Liver (tissue), 8 donors: ENCODE measurements at regions not wholly inside any gene's neighbourhood (a gene's known extent, or its start where the extent isn't known, plus 50 kb on each side); places are given as distances from the start of the nearest gene placed in this dataset.

Source experiments
- DNase-seq: peaks from one replicate; pipeline ENCODE4 v3.0.0-alpha.2; 2017; ENCODE audit warnings: low spot score
- H3K27ac ChIP-seq, 2 donors: one replicate each; pipeline ENCODE4 v1.7.0; 2013; ENCODE audit warnings: inconsistent platforms in 2 of 2, low read length in 2 of 2, control low read depth in 1 of 2, low read depth in 1 of 2, mild to moderate bottlenecking in 1 of 2
- H3K27me3 ChIP-seq, 4 donors: one replicate each; pipeline versions ENCODE4 v1.6.1 to v1.7.0; 2013; ENCODE audit warnings: low read length in 3 of 4, inconsistent platforms in 1 of 4, mild to moderate bottlenecking in 1 of 4, moderate library complexity in 1 of 4; ENCODE audit not compliant: control insufficient read depth in 4 of 4, insufficient read depth in 4 of 4
- H3K36me3 ChIP-seq, 4 donors: one replicate each; pipeline versions ENCODE4 v1.6.1 to v1.7.0; 2013; ENCODE audit warnings: low read length in 3 of 4, mild to moderate bottlenecking in 3 of 4, low read depth in 1 of 4, moderate library complexity in 1 of 4; ENCODE audit not compliant: control insufficient read depth in 4 of 4, insufficient read depth in 3 of 4
- H3K4me1 ChIP-seq, 4 donors: one replicate each; pipeline versions ENCODE4 v1.6.1 to v1.7.0; 2013; ENCODE audit warnings: low read length in 3 of 4, mild to moderate bottlenecking in 3 of 4, moderate library complexity in 1 of 4; ENCODE audit not compliant: control insufficient read depth in 4 of 4, insufficient read depth in 4 of 4
- H3K4me3 ChIP-seq, 3 donors: one replicate each; pipeline versions ENCODE4 v1.6.1 to v1.7.0; 2013; ENCODE audit warnings: low read length in 3 of 3, control low read depth in 1 of 3, low read depth in 1 of 3, mild to moderate bottlenecking in 1 of 3
- H3K9ac ChIP-seq, 2 donors: one replicate each; pipeline ENCODE4 v1.7.0; 2013; ENCODE audit warnings: low read length in 2 of 2, mild to moderate bottlenecking in 2 of 2, moderate library complexity in 2 of 2, control low read depth in 1 of 2, low read depth in 1 of 2
- H3K9me3 ChIP-seq, 4 donors: one replicate each; pipeline versions ENCODE4 v1.6.1 to v1.7.0; 2013; ENCODE audit warnings: low read length in 3 of 4; ENCODE audit not compliant: control insufficient read depth in 4 of 4
- ATF3 ChIP-seq: IDR thresholded peaks from 2 replicates; pipeline ENCODE4 v1.6.1; 2016; ENCODE audit warnings: antibody characterized with exemption
- CTCF ChIP-seq: fragments of 150-350 bp; IDR thresholded peaks from 2 replicates; pipeline ENCODE4 v1.5.1; 2017; ENCODE audit warnings: improper control_type of control experiment, low read depth, low read length; ENCODE audit not compliant: missing input control
- FOXA1 ChIP-seq: IDR thresholded peaks from 2 replicates; pipeline ENCODE4 v1.6.1; 2016; ENCODE audit warnings: antibody characterized with exemption
- FOXA2 ChIP-seq: IDR thresholded peaks from 2 replicates; pipeline ENCODE4 v1.6.1; 2016; ENCODE audit warnings: antibody characterized with exemption
- GABPA ChIP-seq, 2 donors: IDR thresholded peaks in 1 of 2; conservative IDR thresholded peaks in 1 of 2; 2 replicates each; pipeline ENCODE4 v1.6.1; 2016; ENCODE audit warnings: antibody characterized with exemption in 2 of 2, mild to moderate bottlenecking in 1 of 2, moderate library complexity in 1 of 2
- HNF4A ChIP-seq, 2 donors: conservative IDR thresholded peaks; 2 replicates each; pipeline ENCODE4 v1.6.1; 2016; ENCODE audit warnings: antibody characterized with exemption in 2 of 2, mild to moderate bottlenecking in 2 of 2
- HNF4G ChIP-seq: IDR thresholded peaks from 2 replicates; pipeline ENCODE4 v1.6.1; 2016; ENCODE audit warnings: antibody characterized with exemption
- JUND ChIP-seq, 2 donors: IDR thresholded peaks; 2 replicates each; pipeline ENCODE4 v1.6.1; 2016; ENCODE audit warnings: antibody characterized with exemption in 2 of 2
- MAX ChIP-seq: IDR thresholded peaks from 2 replicates; pipeline ENCODE4 v1.6.1; 2016; ENCODE audit warnings: antibody characterized with exemption
- NR2F2 ChIP-seq: IDR thresholded peaks from 2 replicates; pipeline ENCODE4 v1.6.1; 2016; ENCODE audit warnings: antibody characterized with exemption
- RAD21 ChIP-seq, 2 donors: IDR thresholded peaks; 2 replicates each; pipeline ENCODE4 v1.6.1; 2016; ENCODE audit warnings: antibody characterized with exemption in 2 of 2, mild to moderate bottlenecking in 2 of 2
- RXRA ChIP-seq, 2 donors: IDR thresholded peaks; 2 replicates each; pipeline ENCODE4 v1.6.1; 2017 to 2018; ENCODE audit warnings: antibody characterized with exemption in 2 of 2, mild to moderate bottlenecking in 1 of 2
- SP1 ChIP-seq: IDR thresholded peaks from 2 replicates; pipeline ENCODE4 v1.6.1; 2018; ENCODE audit warnings: antibody characterized with exemption, mild to moderate bottlenecking
- TAF1 ChIP-seq: conservative IDR thresholded peaks from 2 replicates; pipeline ENCODE4 v1.6.1; 2016; ENCODE audit warnings: antibody characterized with exemption, mild to moderate bottlenecking
- YY1 ChIP-seq: IDR thresholded peaks from 2 replicates; pipeline ENCODE4 v1.6.1; 2016; ENCODE audit warnings: antibody characterized with exemption, mild to moderate bottlenecking
- ZBTB33 ChIP-seq: IDR thresholded peaks from 2 replicates; pipeline ENCODE4 v1.6.1; 2016; ENCODE audit warnings: antibody characterized with exemption
- WGBS: extraction: QIAGEN DNeasy Blood & Tissue Kit; methylation state at CpG from one replicate; pipeline ENCODE4 v1.1.7; 2013; 5-methylcytosine and 5-hydroxymethylcytosine counted together
- donor health status: healthy.
- donor health status: healthy.
- donor health status: healthy.
- donor health status: healthy.
- donor health status: healthy.

- H3K4me3 ChIP-seq: no peak overlapping the region
- H3K27me3 ChIP-seq: no peaks in the 10 kb centered on the region
- H3K9ac ChIP-seq: no peak overlapping the region
- H3K9me3 ChIP-seq: no peaks in the 10 kb centered on the region
- no peak for DNase-seq
- no peak for TF ChIP-seq RAD21 (IDR thresholded peaks at IDR 0.05)
- TF ChIP-seq ATF3: no peak
- no peak for TF ChIP-seq CTCF
- H3K27ac ChIP-seq: no peak overlapping the region
- no peaks in the 10 kb centered on the region for H3K4me1 ChIP-seq
- no peaks in the 10 kb centered on the region for H3K36me3 ChIP-seq
These were observed 95.6 kb upstream of the UNC5C start for GRCh38 chr4:95644417-95644816.

GRCh38 chr4:95643627-95644026, 94.9 kb upstream of the UNC5C start:
- Histone ChIP-seq H3K36me3 (no peaks in the 10 kb centered on the region), H3K9me3 (no peaks in the 10 kb centered on the region), H3K27ac (no peak overlapping the region), H3K9ac (no peak overlapping the region), H3K4me1 (no peaks in the 10 kb centered on the region), H3K27me3 (no peaks in the 10 kb centered on the region), H3K4me3 (no peak overlapping the region)
- TF ChIP-seq ZBTB33: no peak
- no peak for TF ChIP-seq SP1
- TF ChIP-seq FOXA2: no peak
- TF ChIP-seq MAX: no peak
- no peak for TF ChIP-seq HNF4A (conservative IDR thresholded peaks at IDR 0.05)
- no peak for TF ChIP-seq CTCF
- TF ChIP-seq TAF1: no peak
- TF ChIP-seq NR2F2: no peak
- TF ChIP-seq RXRA (IDR thresholded peaks at IDR 0.05): no peak
- TF ChIP-seq ATF3: no peak
- TF ChIP-seq YY1: no peak
- no peak for DNase-seq
- 26% methylated on average over 1 of the region's 1 CpG for WGBS

GRCh38 chr4:95641571-95641970, 92.8 kb upstream of the UNC5C start:
- H3K9ac ChIP-seq: no peak overlapping the region
- no peaks in the 10 kb centered on the region for H3K27me3 ChIP-seq
- no peaks in the 10 kb centered on the region for H3K36me3 ChIP-seq
- no peak for TF ChIP-seq HNF4G
- no peak for TF ChIP-seq MAX
- no peak for TF ChIP-seq RAD21 (IDR thresholded peaks at IDR 0.05)
- TF ChIP-seq NR2F2: no peak
- TF ChIP-seq YY1: no peak
- TF ChIP-seq CTCF: no peak
- TF ChIP-seq HNF4A (conservative IDR thresholded peaks at IDR 0.05): no peak
- TF ChIP-seq GABPA (IDR thresholded peaks at IDR 0.05 in 1 of 2, conservative IDR thresholded peaks at IDR 0.05 in 1 of 2): no peak
- TF ChIP-seq FOXA1: no peak
- no peak for TF ChIP-seq JUND (IDR thresholded peaks at IDR 0.05)
- no peak for TF ChIP-seq FOXA2
- H3K4me1 ChIP-seq: no peaks in the 10 kb centered on the region
- no peak for DNase-seq
- 91% methylated on average over 7 of the region's 7 CpGs for WGBS
- no peak overlapping the region for H3K4me3 ChIP-seq
- no peak overlapping the region for H3K27ac ChIP-seq
- no peaks in the 10 kb centered on the region for H3K9me3 ChIP-seq
